Fibroblast of lung (primary cell): ENCODE measurements at regions not wholly inside any gene's neighbourhood (a gene's known extent, or its start where the extent isn't known, plus 50 kb on each side); places are given as distances from the start of the nearest gene placed in this dataset.

ENCODE experiments used
- DNase-seq, 2 donors: peaks; one replicate each; pipeline versions ENCODE4 v3.0.0 to v3.0.0-alpha.2; 2010; ENCODE audit warnings: low read depth in 2 of 2
- H2AFZ ChIP-seq: 2 replicates; pipeline ENCODE4 v1.5.1; 2012; ENCODE audit warnings: low read length, control low read depth, inconsistent platforms
- H3K27ac ChIP-seq: 2 replicates; pipeline ENCODE4 v1.5.1; 2011; ENCODE audit warnings: low read length, control low read depth; ENCODE audit not compliant: insufficient read depth
- H3K27me3 ChIP-seq: 2 replicates; pipeline ENCODE4 v1.5.1; 2011; ENCODE audit warnings: mild to moderate bottlenecking, low read length; ENCODE audit not compliant: control insufficient read depth, insufficient read depth
- H3K36me3 ChIP-seq: 2 replicates; pipeline ENCODE4 v1.5.1; 2011; ENCODE audit warnings: low read length; ENCODE audit not compliant: control insufficient read depth, insufficient read depth
- H3K4me1 ChIP-seq: 2 replicates; pipeline ENCODE4 v1.5.1; 2011; ENCODE audit warnings: low read length; ENCODE audit not compliant: control insufficient read depth, insufficient read depth; ENCODE audit errors: extremely low read depth
- H3K4me2 ChIP-seq: 2 replicates; pipeline ENCODE4 v1.5.1; 2011; ENCODE audit warnings: low read length, control low read depth; ENCODE audit not compliant: insufficient read depth; ENCODE audit errors: extremely low read depth
- H3K4me3 ChIP-seq, 4 experiments: fragments of 200-600 bp in 1 of 4; sonication (generic) in 1 of 4; replicated peaks in 1 of 4; 2 replicates each; pipeline ENCODE4 v1.5.1; 2011 to 2016; ENCODE audit warnings: low read length in 4 of 4, low read depth in 3 of 4, mild to moderate bottlenecking in 3 of 4, control low read depth in 2 of 4, inconsistent platforms in 1 of 4, mixed read lengths in 1 of 4; ENCODE audit not compliant: insufficient read depth in 1 of 4; ENCODE audit errors: control extremely low read depth in 1 of 4
- H3K79me2 ChIP-seq: 2 replicates; pipeline ENCODE4 v1.5.1; 2012; ENCODE audit warnings: mild to moderate bottlenecking, low read length, inconsistent platforms; ENCODE audit not compliant: control insufficient read depth, insufficient read depth
- H3K9ac ChIP-seq: 2 replicates; pipeline ENCODE4 v1.5.1; 2011; ENCODE audit warnings: mild to moderate bottlenecking, low read length, control low read depth; ENCODE audit not compliant: insufficient read depth
- H3K9me3 ChIP-seq: 2 replicates; pipeline ENCODE4 v1.5.1; 2012; ENCODE audit warnings: low read depth, low read length; ENCODE audit not compliant: control insufficient read depth, insufficient read depth
- H4K20me1 ChIP-seq: 2 replicates; pipeline ENCODE4 v1.5.1; 2011; ENCODE audit warnings: low read length; ENCODE audit not compliant: control insufficient read depth, insufficient read depth; ENCODE audit errors: extremely low read depth
- EZH2 ChIP-seq: IDR thresholded peaks from 2 replicates; pipeline ENCODE4 v1.5.1; 2012; ENCODE audit warnings: low read length, control low read depth, mild to moderate bottlenecking; ENCODE audit errors: missing control alignments
- TF ChIP-seq, protein P1 (sequence below), 2 donors: IDR thresholded peaks in 1 of 2; conservative IDR thresholded peaks in 1 of 2; 1 replicate in 1 of 2; 2 replicates in 1 of 2; pipeline ENCODE4 v1.5.1; 2011 to 2012; ENCODE audit warnings: low read length in 2 of 2, control low read depth in 1 of 2, inconsistent platforms in 1 of 2, low read depth in 1 of 2, mild to moderate bottlenecking in 1 of 2

DNA sequence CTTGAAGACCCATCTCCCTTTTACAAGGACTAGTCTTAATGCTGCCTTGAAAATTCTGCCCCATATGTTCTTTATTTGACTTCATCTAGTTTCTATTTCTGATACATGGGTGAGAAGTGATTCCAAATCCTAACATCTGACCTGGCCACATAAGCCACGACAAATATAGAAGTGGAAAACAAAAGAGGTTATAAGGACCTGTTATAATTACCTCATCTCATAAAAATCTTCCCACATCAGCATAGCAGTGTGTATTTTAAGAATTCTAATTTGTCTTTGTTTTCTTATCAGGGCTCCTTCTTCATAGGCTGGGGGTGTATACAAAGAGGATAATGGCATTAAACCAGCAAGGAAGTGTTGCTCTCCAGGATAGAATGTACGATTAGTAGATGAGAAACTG lies 1007.4 kb downstream of the TTLL7 start:
- Histone ChIP-seq H3K4me1 (no peaks in the 10 kb centered on the region), H4K20me1 (no peaks in the 10 kb centered on the region), H3K9me3 (no peaks in the 10 kb centered on the region), H3K27me3 (no peaks in the 10 kb centered on the region), H3K4me2 (no peak overlapping the region), H3K36me3 (no peaks in the 10 kb centered on the region), H3K79me2 (no peaks in the 10 kb centered on the region), H3K27ac (no peak overlapping the region), H3K4me3 (no peak overlapping the region), H3K9ac (no peak overlapping the region), H2AFZ (no peak overlapping the region)
- peak in 1 of 2 donors; percentile 6 for DNase-seq
- TF ChIP-seq, protein P1, sequence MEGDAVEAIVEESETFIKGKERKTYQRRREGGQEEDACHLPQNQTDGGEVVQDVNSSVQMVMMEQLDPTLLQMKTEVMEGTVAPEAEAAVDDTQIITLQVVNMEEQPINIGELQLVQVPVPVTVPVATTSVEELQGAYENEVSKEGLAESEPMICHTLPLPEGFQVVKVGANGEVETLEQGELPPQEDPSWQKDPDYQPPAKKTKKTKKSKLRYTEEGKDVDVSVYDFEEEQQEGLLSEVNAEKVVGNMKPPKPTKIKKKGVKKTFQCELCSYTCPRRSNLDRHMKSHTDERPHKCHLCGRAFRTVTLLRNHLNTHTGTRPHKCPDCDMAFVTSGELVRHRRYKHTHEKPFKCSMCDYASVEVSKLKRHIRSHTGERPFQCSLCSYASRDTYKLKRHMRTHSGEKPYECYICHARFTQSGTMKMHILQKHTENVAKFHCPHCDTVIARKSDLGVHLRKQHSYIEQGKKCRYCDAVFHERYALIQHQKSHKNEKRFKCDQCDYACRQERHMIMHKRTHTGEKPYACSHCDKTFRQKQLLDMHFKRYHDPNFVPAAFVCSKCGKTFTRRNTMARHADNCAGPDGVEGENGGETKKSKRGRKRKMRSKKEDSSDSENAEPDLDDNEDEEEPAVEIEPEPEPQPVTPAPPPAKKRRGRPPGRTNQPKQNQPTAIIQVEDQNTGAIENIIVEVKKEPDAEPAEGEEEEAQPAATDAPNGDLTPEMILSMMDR (conservative IDR thresholded peaks at IDR 0.05 in 1 of 2, IDR thresholded peaks at IDR 0.05 in 1 of 2; ENCODE audit: low read depth in 1 of 2, low read length in 2 of 2): no peak
- no peak for TF ChIP-seq EZH2

DNA sequence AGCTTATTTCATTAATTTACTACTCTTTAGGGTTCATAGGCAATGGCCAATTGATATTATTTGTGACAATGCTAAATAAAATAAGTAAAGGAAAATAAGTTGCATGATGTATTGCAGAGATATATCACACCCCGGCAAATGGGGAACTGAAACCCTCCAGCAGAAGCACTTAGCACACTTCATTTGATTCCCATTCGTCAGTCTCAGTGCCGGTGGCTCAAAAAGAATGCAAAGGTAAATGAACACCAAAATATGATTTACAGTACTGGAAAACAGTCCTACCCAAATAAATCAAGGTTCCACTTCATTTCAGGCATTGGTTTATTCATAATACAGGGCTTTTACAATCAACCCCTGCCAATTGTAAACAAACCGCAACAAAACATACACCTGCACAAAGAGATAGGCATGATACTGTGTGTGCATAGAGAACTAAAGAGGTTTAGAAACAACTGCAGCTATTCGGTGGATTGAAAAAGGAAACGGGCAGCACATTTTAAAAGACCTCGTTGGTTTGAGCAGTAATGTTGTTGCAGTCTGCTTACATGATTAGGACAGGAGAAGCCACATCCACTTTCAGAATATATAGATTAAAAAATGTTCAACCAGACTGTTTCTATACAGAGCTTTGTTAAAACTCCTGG lies 1019.2 kb downstream of the TTLL7 start:
- no peak for DNase-seq
- no peaks in the 10 kb centered on the region for H3K27me3 ChIP-seq
- H3K4me3 ChIP-seq: no peak overlapping the region
- no peak overlapping the region for H3K9ac ChIP-seq
- TF ChIP-seq, protein P1 (conservative IDR thresholded peaks at IDR 0.05 in 1 of 2, IDR thresholded peaks at IDR 0.05 in 1 of 2; ENCODE audit: low read depth in 1 of 2, low read length in 2 of 2): no peak
- TF ChIP-seq EZH2: no peak
- H2AFZ ChIP-seq: no peak overlapping the region
- H3K4me2 ChIP-seq: no peak overlapping the region
- H3K36me3 ChIP-seq: no peaks in the 10 kb centered on the region
- no peaks in the 10 kb centered on the region for H3K79me2 ChIP-seq
- H3K27ac ChIP-seq: no peak overlapping the region
- H3K9me3 ChIP-seq: no peaks in the 10 kb centered on the region
- no peaks in the 10 kb centered on the region for H3K4me1 ChIP-seq
- H4K20me1 ChIP-seq: no peaks in the 10 kb centered on the region

DNA sequence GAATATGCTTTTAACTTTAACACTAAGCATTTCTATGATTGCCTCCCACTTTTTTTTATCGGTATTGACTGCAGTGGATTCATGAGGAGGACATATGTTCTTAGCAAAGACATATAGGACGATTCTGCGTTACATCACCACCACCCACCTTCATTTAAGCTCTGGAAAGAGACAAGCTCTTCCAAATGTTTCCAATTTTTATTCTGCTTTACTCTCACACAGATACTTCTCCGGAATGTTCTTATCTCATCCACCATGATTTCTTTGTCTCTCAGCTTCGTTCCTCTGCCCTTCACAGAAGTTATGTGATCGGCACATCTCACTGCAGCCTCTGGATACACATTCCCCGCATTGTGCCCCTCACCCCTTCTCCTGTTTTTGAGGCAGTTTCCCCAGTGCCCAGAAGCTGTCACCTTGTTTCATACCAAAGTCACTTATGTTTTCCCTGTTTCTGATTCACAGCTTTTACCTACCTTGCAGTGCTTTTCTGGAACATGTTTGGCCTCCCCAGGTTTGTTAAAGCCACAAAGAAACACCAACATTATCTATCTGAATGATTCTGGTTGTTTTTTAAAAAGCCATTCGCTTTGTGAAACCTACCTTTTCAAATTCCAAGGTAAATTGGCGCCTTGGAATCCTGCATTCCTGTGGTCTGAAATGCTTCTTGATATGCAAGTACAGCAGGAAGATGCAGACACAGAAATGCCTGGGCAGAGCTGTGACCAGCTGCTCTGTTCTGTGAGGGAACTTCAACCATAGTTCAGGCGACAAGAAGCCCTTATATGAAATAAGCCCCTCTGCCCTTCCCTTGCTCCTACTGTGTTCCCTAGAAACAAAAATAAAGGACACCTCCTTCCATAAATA lies 1020.2 kb downstream of the TTLL7 start:
- Histone ChIP-seq H3K4me1 (no peaks in the 10 kb centered on the region), H2AFZ (no peak overlapping the region)

More for the DNA sequence above, 1020.2 kb downstream of the TTLL7 start:
- Histone ChIP-seq H3K9ac (no peak overlapping the region), H3K4me2 (no peak overlapping the region), H3K79me2 (no peaks in the 10 kb centered on the region), H4K20me1 (no peaks in the 10 kb centered on the region), H3K4me3 (no peak overlapping the region), H3K27ac (no peak overlapping the region), H3K9me3 (no peaks in the 10 kb centered on the region), H3K27me3 (no peaks in the 10 kb centered on the region), H3K36me3 (no peaks in the 10 kb centered on the region)
- DNase-seq: no peak
- TF ChIP-seq, protein P1 (conservative IDR thresholded peaks at IDR 0.05 in 1 of 2, IDR thresholded peaks at IDR 0.05 in 1 of 2; ENCODE audit: low read depth in 1 of 2, low read length in 2 of 2): no peak
- TF ChIP-seq EZH2: no peak
